ENCODE measurements at regions not wholly inside any gene's neighbourhood (a gene's known extent, or its start where the extent isn't known, plus 50 kb on each side); places are given as distances from the start of the nearest gene placed in this dataset.

DNA sequence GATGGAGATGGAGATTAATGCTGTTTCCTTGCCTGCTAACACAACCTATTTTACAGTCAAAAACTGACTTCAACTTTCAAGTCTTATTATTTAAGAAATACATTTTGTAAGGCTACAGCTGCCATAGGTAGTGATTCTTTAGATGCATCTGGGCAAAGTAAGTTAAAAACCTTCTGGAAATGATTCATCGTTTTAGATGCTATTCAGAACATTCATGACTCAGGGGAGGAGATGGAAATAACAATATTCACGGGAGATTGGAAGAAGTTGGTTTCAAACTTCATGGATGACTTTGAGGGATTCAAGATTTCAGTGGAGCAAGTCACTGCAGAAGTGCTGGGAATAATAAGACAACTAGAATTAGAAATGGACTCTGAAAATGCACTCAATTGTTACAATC is 174.9 kb upstream of the GGTLC1 start:
- TF ChIP-seq POLR2A (IDR thresholded peaks at IDR 0.05; ENCODE audit: low read depth) (no peak), EP300 (IDR thresholded peaks at IDR 0.05) (no peak), CTCF (IDR thresholded peaks at IDR 0.05) (no peak), POLR2AphosphoS5 (IDR thresholded peaks at IDR 0.05) (no peak)
